CD4-positive, alpha-beta memory T cell (primary cell): ENCODE measurements at regions not wholly inside any gene's neighbourhood (a gene's known extent, or its start where the extent isn't known, plus 50 kb on each side); places are given as distances from the start of the nearest gene placed in this dataset.

Experiments used
- CTCF ChIA-PET: fragments of 350-600 bp; sonication (Branson Sonifier 250); formaldehyde crosslinking; loops from one replicate; lab custom pipeline; 2021; ENCODE audit warnings: inconsistent platforms; ENCODE audit not compliant: partially characterized antibody; lab: Charles Lee
- POLR2A ChIA-PET: fragments of 350-600 bp; sonication (Branson Sonifier 250); formaldehyde crosslinking; loops from one replicate; lab custom pipeline; 2021; ENCODE audit not compliant: partially characterized antibody; lab: Charles Lee
- DNase-seq, 5 donors: peaks; one replicate each; pipeline versions ENCODE4 v3.0.0 to v3.0.0-alpha.2; 2020 to 2022; ENCODE audit warnings: mixed read lengths in 1 of 5
- H3K27ac ChIP-seq: one replicate; pipeline ENCODE4 v1.7.0; 2013; ENCODE audit warnings: low read depth, low read length
- H3K27me3 ChIP-seq: 2 replicates; pipeline ENCODE4 v1.7.0; 2013; ENCODE audit warnings: mild to moderate bottlenecking, low read length, moderate library complexity; ENCODE audit not compliant: insufficient read depth
- H3K36me3 ChIP-seq: 2 replicates; pipeline ENCODE4 v1.7.0; 2013; ENCODE audit warnings: mild to moderate bottlenecking, low read length, moderate library complexity; ENCODE audit not compliant: insufficient read depth
- H3K4me1 ChIP-seq: 2 replicates; pipeline ENCODE4 v1.7.0; 2013; ENCODE audit warnings: mild to moderate bottlenecking, low read length, moderate library complexity; ENCODE audit not compliant: insufficient read depth
- H3K4me3 ChIP-seq, 2 donors: one replicate each; pipeline ENCODE4 v1.7.0; 2013; ENCODE audit warnings: low read length in 2 of 2, mild to moderate bottlenecking in 1 of 2
- H3K9me3 ChIP-seq, 2 donors: one replicate each; pipeline ENCODE4 v1.7.0; 2013; ENCODE audit warnings: low read length in 2 of 2, control low read depth in 1 of 2; ENCODE audit not compliant: control insufficient read depth in 1 of 2
- H3K27ac Mint-ChIP-seq, 7 donors: one replicate each; pipeline ENCODE4 v1.8.0; 2020 to 2021; ENCODE audit warnings: mixed read lengths in 7 of 7, mild to moderate bottlenecking in 6 of 7, inconsistent platforms in 3 of 7, moderate library complexity in 3 of 7
- H3K27me3 Mint-ChIP-seq, 2 donors: one replicate each; pipeline ENCODE4 v1.8.0; 2020 to 2021; ENCODE audit warnings: mixed read lengths in 2 of 2
- H3K36me3 Mint-ChIP-seq, 2 donors: one replicate each; pipeline ENCODE4 v1.8.0; 2020 to 2021; ENCODE audit warnings: mixed read lengths in 2 of 2, inconsistent platforms in 1 of 2, mild to moderate bottlenecking in 1 of 2
- H3K4me1 Mint-ChIP-seq, 4 donors: one replicate each; pipeline ENCODE4 v1.8.0; 2020 to 2021; ENCODE audit warnings: mixed read lengths in 4 of 4, mild to moderate bottlenecking in 1 of 4
- H3K4me3 Mint-ChIP-seq, 8 donors: one replicate each; pipeline ENCODE4 v1.8.0; 2020 to 2021; ENCODE audit warnings: mixed read lengths in 8 of 8, mild to moderate bottlenecking in 7 of 8, moderate library complexity in 6 of 8, inconsistent platforms in 3 of 8
- H3K9me3 Mint-ChIP-seq, 8 donors: one replicate each; pipeline ENCODE4 v1.8.0; 2020 to 2021; ENCODE audit warnings: mixed read lengths in 8 of 8, mild to moderate bottlenecking in 5 of 8, inconsistent platforms in 3 of 8, moderate library complexity in 1 of 8
- intact Hi-C: fragments of 100-400 bp; cut with micrococcal nuclease; formaldehyde crosslinking; loops from one replicate; pipeline ENCODE4 v1.15.1; 2023

GRCh38 chr3:167930453-167930852, 165.3 kb downstream of the GOLIM4 start:
- CTCF ChIA-PET: no interaction called here
- H3K27me3 Mint-ChIP-seq: peaks cover 0 to 1% of the 10 kb centered on the region in 2 donors
- Histone ChIP-seq H3K27me3 (no peaks in the 10 kb centered on the region), H3K4me1 (no peaks in the 10 kb centered on the region), H3K36me3 (no peaks in the 10 kb centered on the region), H3K27ac (no peak overlapping the region), H3K9me3 (no peaks in the 10 kb centered on the region), H3K4me3 (no peak overlapping the region)
- H3K36me3 Mint-ChIP-seq: no peaks in the 10 kb centered on the region
- POLR2A ChIA-PET: no interaction called here
- intact Hi-C loops: no loop called here
- no peak overlapping the region for H3K4me3 Mint-ChIP-seq
- H3K27ac Mint-ChIP-seq: no peak overlapping the region
- H3K9me3 Mint-ChIP-seq: no peaks in the 10 kb centered on the region
- no peak for DNase-seq
- H3K4me1 Mint-ChIP-seq: no peaks in the 10 kb centered on the region

GRCh38 chr3:167929968-167930367, 165.8 kb downstream of the GOLIM4 start:
- ChIA-PET POLR2A (no interaction called here), CTCF (no interaction called here)
- Mint-ChIP-seq H3K9me3 (no peaks in the 10 kb centered on the region), H3K4me1 (no peaks in the 10 kb centered on the region), H3K27ac (peak overlapping the region in 1 of 7 donors; percentile 47), H3K27me3 (peaks cover 0 to 1% of the 10 kb centered on the region in 2 donors), H3K4me3 (no peak overlapping the region), H3K36me3 (no peaks in the 10 kb centered on the region)
- H3K36me3 ChIP-seq: no peaks in the 10 kb centered on the region
- intact Hi-C loops: no loop called here
- no peak overlapping the region for H3K27ac ChIP-seq
- H3K4me3 ChIP-seq: no peak overlapping the region
- no peak for DNase-seq
- H3K4me1 ChIP-seq: no peaks in the 10 kb centered on the region
- H3K9me3 ChIP-seq: no peaks in the 10 kb centered on the region
- no peaks in the 10 kb centered on the region for H3K27me3 ChIP-seq

DNA sequence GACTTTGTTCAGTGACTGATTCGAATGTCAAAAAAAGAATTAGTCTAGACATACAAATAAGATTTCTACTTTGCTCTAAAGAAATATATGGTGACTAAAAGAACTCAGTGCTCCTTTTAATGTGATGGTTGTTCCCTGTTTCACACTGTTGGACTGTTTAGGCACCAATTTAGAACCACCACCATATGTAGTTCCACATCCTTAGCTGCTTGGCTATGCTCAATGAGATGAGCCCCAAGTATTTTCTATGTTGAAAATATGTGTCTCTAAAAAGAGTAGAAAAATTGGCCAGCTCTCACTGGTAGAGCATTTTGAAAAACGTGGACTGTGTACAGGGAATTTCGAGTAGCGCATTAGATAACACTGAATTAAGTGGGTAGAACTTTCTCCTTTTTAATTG, 167.3 kb downstream of the GOLIM4 start:
- Histone ChIP-seq H3K27me3 (no peaks in the 10 kb centered on the region), H3K36me3 (no peaks in the 10 kb centered on the region), H3K4me3 (no peak overlapping the region), H3K4me1 (no peaks in the 10 kb centered on the region), H3K9me3 (no peaks in the 10 kb centered on the region), H3K27ac (no peak overlapping the region)
- H3K4me3 Mint-ChIP-seq: no peak overlapping the region
- ChIA-PET CTCF (no interaction called here), POLR2A (no interaction called here)
- no peaks in the 10 kb centered on the region for H3K36me3 Mint-ChIP-seq
- no peak overlapping the region for H3K27ac Mint-ChIP-seq
- peaks cover 0 to 1% of the 10 kb centered on the region in 2 donors for H3K27me3 Mint-ChIP-seq
- intact Hi-C loops: no loop called here
- DNase-seq: no peak
- peaks cover 0 to 2% (median 0%) of the 10 kb centered on the region in 8 donors for H3K9me3 Mint-ChIP-seq
- H3K4me1 Mint-ChIP-seq: no peaks in the 10 kb centered on the region

GRCh38 chr3:167920747-167921146, 175.0 kb downstream of the GOLIM4 start:
- H3K36me3 Mint-ChIP-seq: no peaks in the 10 kb centered on the region
- CTCF ChIA-PET: no interaction called here
- no peaks in the 10 kb centered on the region for H3K27me3 ChIP-seq
- H3K4me3 Mint-ChIP-seq: no peak overlapping the region
- intact Hi-C loops: no loop called here
- H3K4me1 ChIP-seq: no peaks in the 10 kb centered on the region
- DNase-seq: no peak
- H3K27me3 Mint-ChIP-seq: peaks cover 0 to 2% of the 10 kb centered on the region in 2 donors
- H3K9me3 Mint-ChIP-seq: peaks cover 0 to 2% (median 0%) of the 10 kb centered on the region in 8 donors
- no peaks in the 10 kb centered on the region for H3K9me3 ChIP-seq
- no peaks in the 10 kb centered on the region for H3K36me3 ChIP-seq
- POLR2A ChIA-PET: no interaction called here
- H3K27ac ChIP-seq: no peak overlapping the region
- H3K4me3 ChIP-seq: no peak overlapping the region
- H3K4me1 Mint-ChIP-seq: no peaks in the 10 kb centered on the region
- H3K27ac Mint-ChIP-seq: no peak overlapping the region

- Mint-ChIP-seq H3K4me1 (no peaks in the 10 kb centered on the region), H3K9me3 (peaks cover 0 to 2% (median 0%) of the 10 kb centered on the region in 8 donors), H3K36me3 (no peaks in the 10 kb centered on the region), H3K27me3 (peaks cover 0 to 2% of the 10 kb centered on the region in 2 donors), H3K27ac (no peak overlapping the region), H3K4me3 (no peak overlapping the region)
- Histone ChIP-seq H3K9me3 (no peaks in the 10 kb centered on the region), H3K27me3 (no peaks in the 10 kb centered on the region), H3K36me3 (no peaks in the 10 kb centered on the region), H3K27ac (no peak overlapping the region), H3K4me3 (no peak overlapping the region), H3K4me1 (no peaks in the 10 kb centered on the region)
- intact Hi-C loops: no loop called here
- ChIA-PET POLR2A (no interaction called here), CTCF (no interaction called here)
- no peak for DNase-seq
Observed at GRCh38 chr3:167919590-167919989, 176.1 kb downstream of the GOLIM4 start.

- no peaks in the 10 kb centered on the region for H3K4me1 ChIP-seq
- DNase-seq: no peak
- intact Hi-C loops: no loop called here
- POLR2A ChIA-PET: no interaction called here
- CTCF ChIA-PET: no interaction called here
- H3K27me3 ChIP-seq: no peaks in the 10 kb centered on the region
- no peaks in the 10 kb centered on the region for H3K4me1 Mint-ChIP-seq
- H3K9me3 ChIP-seq: no peaks in the 10 kb centered on the region
- H3K27me3 Mint-ChIP-seq: peaks cover 0 to 2% of the 10 kb centered on the region in 2 donors
- H3K4me3 ChIP-seq: no peak overlapping the region
- H3K36me3 Mint-ChIP-seq: no peaks in the 10 kb centered on the region
- no peaks in the 10 kb centered on the region for H3K9me3 Mint-ChIP-seq
- no peaks in the 10 kb centered on the region for H3K36me3 ChIP-seq
- H3K27ac ChIP-seq: no peak overlapping the region
- no peak overlapping the region for H3K27ac Mint-ChIP-seq
- no peak overlapping the region for H3K4me3 Mint-ChIP-seq
Observed at GRCh38 chr3:167918686-167919085, 177.0 kb downstream of the GOLIM4 start.

DNA sequence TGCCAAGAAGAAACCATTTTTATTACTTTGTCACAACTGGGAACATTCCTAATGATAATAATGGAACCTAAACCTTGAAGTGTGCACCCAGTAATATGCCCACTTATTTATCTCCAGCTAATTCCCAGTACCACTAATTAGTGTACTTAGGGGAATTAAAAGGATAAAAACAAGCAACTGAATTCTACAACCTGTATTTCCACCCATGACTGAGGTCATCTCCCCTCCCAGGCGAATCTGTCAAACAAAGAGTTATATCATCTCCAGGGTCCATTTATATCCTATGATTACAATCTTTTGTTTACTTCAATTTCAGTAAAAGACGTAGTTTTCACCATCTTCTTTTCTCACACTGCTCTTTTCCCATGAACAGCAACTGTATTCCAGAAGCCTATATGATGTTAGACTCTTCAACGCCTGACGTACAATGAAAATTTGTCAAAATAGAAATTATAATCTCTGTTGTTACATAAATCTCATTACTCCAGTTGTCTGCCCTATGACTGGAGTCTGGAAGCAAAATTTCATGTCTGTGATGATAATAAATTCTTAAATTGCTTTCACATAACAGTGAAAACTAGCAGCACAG, 177.6 kb downstream of the GOLIM4 start:
- Histone ChIP-seq H3K36me3 (no peaks in the 10 kb centered on the region), H3K4me3 (no peak overlapping the region), H3K27me3 (no peaks in the 10 kb centered on the region), H3K9me3 (no peaks in the 10 kb centered on the region), H3K4me1 (no peaks in the 10 kb centered on the region), H3K27ac (no peak overlapping the region)
- Mint-ChIP-seq H3K4me3 (no peak overlapping the region), H3K4me1 (no peaks in the 10 kb centered on the region), H3K27ac (no peak overlapping the region), H3K27me3 (peaks cover 0 to 2% of the 10 kb centered on the region in 2 donors), H3K36me3 (no peaks in the 10 kb centered on the region), H3K9me3 (no peaks in the 10 kb centered on the region)
- ChIA-PET POLR2A (no interaction called here), CTCF (no interaction called here)
- DNase-seq: no peak
- intact Hi-C loops: no loop called here
